ENCODE measurements at regions not wholly inside any gene's neighbourhood (a gene's known extent, or its start where the extent isn't known, plus 50 kb on each side); places are given as distances from the start of the nearest gene placed in this dataset.
"Not testable (repeated sequence)": the region's sequence is repeated elsewhere in the genome, so short reads cannot be mapped to it uniquely, and the experiment has no call there.

DNA sequence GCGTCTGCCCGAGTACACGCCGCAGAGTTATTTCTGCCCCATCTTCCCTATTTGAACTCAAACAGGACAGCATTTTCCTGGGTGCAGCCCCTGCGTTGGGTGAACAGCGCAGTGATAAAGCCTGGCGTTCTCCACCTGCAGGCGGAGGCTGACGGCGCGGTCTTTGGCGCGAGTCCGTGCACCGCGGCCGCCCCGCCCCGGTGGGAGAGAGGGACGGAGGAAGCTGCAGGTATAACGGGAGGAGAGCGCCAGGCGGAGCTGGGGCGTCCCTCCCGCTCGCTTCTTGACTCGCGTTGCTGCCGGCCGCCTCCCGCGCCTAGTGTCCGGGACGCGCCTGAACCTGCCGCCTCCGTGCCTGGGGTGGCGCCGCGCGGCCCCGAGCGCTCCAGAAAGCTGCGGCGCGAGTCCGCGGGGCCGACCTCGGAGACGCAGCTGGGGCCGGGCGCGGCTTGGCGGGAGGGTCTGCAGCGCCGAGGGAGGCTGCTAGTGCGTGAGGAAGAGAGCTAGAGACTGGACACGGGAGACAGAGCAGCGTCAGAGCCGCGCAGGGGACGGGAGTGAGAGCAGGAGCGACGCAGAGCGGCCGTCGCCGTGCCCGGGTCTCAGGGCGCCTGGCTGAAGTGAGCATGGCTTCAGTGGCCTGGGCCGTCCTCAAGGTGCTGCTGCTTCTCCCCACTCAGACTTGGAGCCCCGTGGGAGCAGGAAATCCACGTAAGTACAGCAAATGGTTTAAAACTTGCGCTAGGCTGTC lies 140.7 kb downstream of the SPATA31A7 start:
- H3K27me3 ChIP-seq (ENCODE audit: control insufficient read depth, insufficient read depth, low read length); H3K36me3 ChIP-seq (ENCODE audit: control insufficient read depth, low read depth, low read length); H3K9me3 ChIP-seq (ENCODE audit: control insufficient read depth, low read depth, low read length); H3K27ac ChIP-seq (ENCODE audit: low read length); H3K4me1 ChIP-seq (ENCODE audit: control insufficient read depth, low read depth, low read length); H3K9ac ChIP-seq (ENCODE audit: low read length): not testable (repeated sequence)
- H3K4me3 ChIP-seq (ENCODE audit: low read length), result peak overlapping the region; percentile 13

DNA sequence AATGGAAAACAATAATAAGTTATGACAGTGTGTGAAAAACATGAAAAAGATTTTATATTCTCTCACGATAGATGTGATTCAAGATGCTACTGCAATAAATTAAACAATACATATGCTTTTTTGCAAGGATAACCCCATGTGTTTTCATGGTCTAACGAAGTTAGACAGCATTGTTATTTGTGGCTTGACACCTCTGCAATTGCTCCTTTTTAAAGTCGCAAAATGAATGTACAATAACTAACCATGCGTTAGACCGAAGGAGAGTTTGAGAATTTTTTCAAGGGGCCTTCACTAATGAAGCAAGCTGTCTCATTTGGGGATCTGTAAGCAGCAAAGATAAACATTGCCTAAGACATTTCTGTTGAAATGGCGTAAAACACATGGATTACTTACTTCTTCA lies 167.1 kb downstream of the SPATA31A7 start:
- not testable (repeated sequence) for H3K4me1 ChIP-seq (ENCODE audit: control insufficient read depth, low read depth, low read length); H3K27ac ChIP-seq (ENCODE audit: low read length); H3K4me3 ChIP-seq (ENCODE audit: low read length); H3K9me3 ChIP-seq (ENCODE audit: control insufficient read depth, low read depth, low read length); H3K9ac ChIP-seq (ENCODE audit: low read length); H3K36me3 ChIP-seq (ENCODE audit: control insufficient read depth, low read depth, low read length); H3K27me3 ChIP-seq (ENCODE audit: control insufficient read depth, insufficient read depth, low read length)

DNA sequence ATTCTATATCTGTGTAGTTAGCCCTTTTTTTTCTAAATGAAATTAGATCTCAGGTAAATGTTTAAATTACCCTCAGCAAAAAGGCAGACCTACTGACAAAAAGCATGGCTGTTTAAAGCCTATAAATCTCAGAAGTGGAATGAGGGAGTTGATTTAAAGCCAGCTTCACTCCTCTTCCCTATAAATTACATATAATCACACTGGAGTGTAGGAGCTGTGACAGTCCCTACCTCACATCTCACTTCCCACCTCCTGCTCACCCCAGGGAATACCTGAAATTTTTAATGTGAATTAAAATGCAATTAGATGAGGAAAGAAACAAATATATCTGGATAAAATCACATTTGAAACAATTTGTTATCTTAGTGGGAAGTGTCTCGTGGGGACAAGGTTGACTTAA lies 184.6 kb downstream of the SPATA31A7 start:
- not testable (repeated sequence) for H3K4me1 ChIP-seq (ENCODE audit: control insufficient read depth, low read depth, low read length); H3K9me3 ChIP-seq (ENCODE audit: control insufficient read depth, low read depth, low read length); H3K27ac ChIP-seq (ENCODE audit: low read length); H3K27me3 ChIP-seq (ENCODE audit: control insufficient read depth, insufficient read depth, low read length); H3K9ac ChIP-seq (ENCODE audit: low read length); H3K4me3 ChIP-seq (ENCODE audit: low read length); H3K36me3 ChIP-seq (ENCODE audit: control insufficient read depth, low read depth, low read length)

DNA sequence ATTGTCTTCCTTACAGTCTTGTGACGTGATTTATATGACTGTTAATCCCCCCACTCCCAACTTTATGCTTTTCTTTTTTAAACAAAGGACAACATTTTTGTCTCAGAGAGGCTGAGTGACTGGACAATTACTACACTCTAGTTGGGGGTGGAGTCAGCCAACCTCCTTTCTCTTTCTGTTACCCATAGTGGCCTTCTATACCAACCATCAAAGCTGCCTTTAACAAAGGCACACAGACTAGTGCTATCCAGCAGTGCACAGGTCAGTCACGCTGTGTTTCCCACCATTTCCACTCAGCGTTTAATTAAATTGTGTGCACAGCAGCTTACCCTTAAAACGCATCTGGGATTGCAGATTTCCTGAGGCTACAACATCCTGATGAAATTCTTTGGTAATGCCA lies 186.3 kb downstream of the SPATA31A7 start:
- not testable (repeated sequence) for H3K9me3 ChIP-seq (ENCODE audit: control insufficient read depth, low read depth, low read length); H3K4me1 ChIP-seq (ENCODE audit: control insufficient read depth, low read depth, low read length); H3K36me3 ChIP-seq (ENCODE audit: control insufficient read depth, low read depth, low read length); H3K27ac ChIP-seq (ENCODE audit: low read length); H3K4me3 ChIP-seq (ENCODE audit: low read length); H3K9ac ChIP-seq (ENCODE audit: low read length); H3K27me3 ChIP-seq (ENCODE audit: control insufficient read depth, insufficient read depth, low read length)

DNA sequence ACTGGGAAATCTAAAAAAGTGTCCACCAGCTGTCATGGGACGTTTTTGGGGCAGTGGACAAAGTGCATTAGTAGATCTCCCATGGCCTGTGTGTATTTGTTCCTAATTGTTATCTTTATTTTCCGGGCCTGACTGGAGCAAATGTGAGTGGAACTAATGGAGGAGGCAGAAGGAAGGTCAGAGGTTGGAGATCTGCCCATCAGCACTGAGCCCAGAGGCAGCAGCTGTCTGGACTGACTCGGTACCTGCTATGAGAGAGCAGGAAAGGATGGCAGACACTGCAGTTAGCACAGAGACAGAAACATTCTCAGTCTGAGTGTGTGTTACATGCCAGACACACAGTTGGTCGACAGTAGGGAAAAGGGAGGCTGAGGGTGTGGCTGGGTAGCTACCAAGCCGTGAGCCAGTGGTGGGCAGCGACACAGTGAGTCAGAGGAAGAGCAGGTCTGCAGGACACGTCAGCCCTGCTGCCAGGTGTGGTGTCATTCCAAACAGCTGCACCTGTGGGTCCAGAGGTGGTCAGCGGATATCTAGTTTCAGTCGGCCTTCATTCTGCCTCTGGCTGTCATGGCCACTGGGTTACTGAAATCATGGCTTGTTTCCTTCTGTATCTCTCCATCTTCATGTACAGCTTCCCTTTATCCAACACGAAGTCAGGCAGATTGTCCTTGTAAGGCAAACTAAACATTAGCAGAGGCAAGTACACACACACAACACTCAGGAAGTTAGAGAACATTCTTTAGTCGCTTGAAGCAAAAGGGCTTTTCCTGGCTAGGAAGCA lies 196.4 kb downstream of the SPATA31A7 start:
- not testable (repeated sequence) for H3K9ac ChIP-seq (ENCODE audit: low read length); H3K36me3 ChIP-seq (ENCODE audit: control insufficient read depth, low read depth, low read length); H3K4me1 ChIP-seq (ENCODE audit: control insufficient read depth, low read depth, low read length); H3K4me3 ChIP-seq (ENCODE audit: low read length); H3K27ac ChIP-seq (ENCODE audit: low read length); H3K9me3 ChIP-seq (ENCODE audit: control insufficient read depth, low read depth, low read length); H3K27me3 ChIP-seq (ENCODE audit: control insufficient read depth, insufficient read depth, low read length)

DNA sequence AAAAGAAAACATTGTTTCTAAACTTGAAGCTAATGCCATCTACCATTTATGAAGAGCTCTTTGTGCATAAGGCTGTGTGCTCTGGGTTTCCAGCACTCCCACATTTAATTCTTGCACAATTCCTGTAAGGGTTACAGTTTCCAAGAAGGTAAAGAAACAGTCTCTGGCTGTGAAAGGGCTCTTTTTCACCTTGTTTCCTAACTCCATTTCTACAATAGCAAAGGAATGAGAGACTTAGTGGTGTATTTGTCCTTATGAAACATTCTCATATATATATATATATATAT lies 196.9 kb downstream of the SPATA31A7 start:
- H3K27ac ChIP-seq (ENCODE audit: low read length); H3K9me3 ChIP-seq (ENCODE audit: control insufficient read depth, low read depth, low read length); H3K4me3 ChIP-seq (ENCODE audit: low read length); H3K27me3 ChIP-seq (ENCODE audit: control insufficient read depth, insufficient read depth, low read length); H3K9ac ChIP-seq (ENCODE audit: low read length); H3K36me3 ChIP-seq (ENCODE audit: control insufficient read depth, low read depth, low read length); H3K4me1 ChIP-seq (ENCODE audit: control insufficient read depth, low read depth, low read length): not testable (repeated sequence)

DNA sequence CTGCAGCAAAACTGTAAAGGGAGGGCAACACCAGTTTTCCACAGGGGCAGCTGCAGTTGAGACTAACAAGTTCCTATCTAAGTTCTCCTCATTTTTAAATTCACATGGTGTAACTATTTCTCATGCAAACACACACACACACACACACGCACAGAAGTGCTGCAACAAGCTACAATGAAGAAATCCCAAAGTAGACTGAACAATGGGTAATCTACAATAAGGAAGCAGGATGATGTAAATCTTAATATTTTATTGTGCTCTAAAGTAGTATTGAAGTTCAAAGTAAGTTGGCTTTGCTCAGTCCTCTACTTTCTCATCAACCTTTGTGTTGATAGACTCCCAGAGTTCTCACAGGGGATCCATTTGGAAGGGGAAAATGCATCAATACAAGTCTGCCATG lies 212.9 kb downstream of the SPATA31A7 start:
- not testable (repeated sequence) for H3K27me3 ChIP-seq (ENCODE audit: control insufficient read depth, insufficient read depth, low read length); H3K4me3 ChIP-seq (ENCODE audit: low read length); H3K27ac ChIP-seq (ENCODE audit: low read length); H3K4me1 ChIP-seq (ENCODE audit: control insufficient read depth, low read depth, low read length); H3K9me3 ChIP-seq (ENCODE audit: control insufficient read depth, low read depth, low read length); H3K9ac ChIP-seq (ENCODE audit: low read length); H3K36me3 ChIP-seq (ENCODE audit: control insufficient read depth, low read depth, low read length)

DNA sequence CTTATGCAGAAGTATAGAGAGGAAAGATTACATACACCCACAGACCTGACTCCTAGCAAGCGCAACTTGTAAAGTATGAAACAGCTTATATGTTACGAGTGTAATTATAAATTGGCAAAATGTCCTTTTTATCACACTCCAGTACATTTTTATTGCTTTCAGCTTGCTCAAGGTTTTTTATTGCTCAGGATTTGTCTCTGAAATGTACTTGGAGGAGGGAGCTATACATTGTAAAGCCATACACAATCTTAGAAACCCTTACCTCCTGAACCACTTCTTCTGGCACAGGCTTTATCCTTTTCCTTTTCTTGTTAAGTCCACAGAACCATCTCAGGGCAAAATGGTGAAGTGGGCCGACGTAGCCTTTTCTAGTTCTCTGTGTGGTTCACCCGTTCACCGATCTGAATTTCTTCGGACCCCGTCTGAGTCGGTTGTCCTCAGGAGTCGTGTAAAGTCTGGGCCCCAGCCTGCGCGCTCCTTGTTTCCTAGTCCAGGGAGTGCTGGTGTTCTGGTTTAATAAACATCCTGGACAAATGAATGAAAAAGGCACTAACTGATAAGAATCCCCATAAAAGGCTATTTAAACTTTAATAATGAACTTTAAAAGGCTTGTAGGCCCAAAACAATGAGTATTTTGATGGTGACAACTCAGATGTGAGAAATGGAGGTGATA lies 222.2 kb downstream of the SPATA31A7 start:
- not testable (repeated sequence) for H3K36me3 ChIP-seq (ENCODE audit: control insufficient read depth, low read depth, low read length); H3K4me3 ChIP-seq (ENCODE audit: low read length); H3K4me1 ChIP-seq (ENCODE audit: control insufficient read depth, low read depth, low read length); H3K9me3 ChIP-seq (ENCODE audit: control insufficient read depth, low read depth, low read length); H3K27me3 ChIP-seq (ENCODE audit: control insufficient read depth, insufficient read depth, low read length); H3K9ac ChIP-seq (ENCODE audit: low read length); H3K27ac ChIP-seq (ENCODE audit: low read length)

DNA sequence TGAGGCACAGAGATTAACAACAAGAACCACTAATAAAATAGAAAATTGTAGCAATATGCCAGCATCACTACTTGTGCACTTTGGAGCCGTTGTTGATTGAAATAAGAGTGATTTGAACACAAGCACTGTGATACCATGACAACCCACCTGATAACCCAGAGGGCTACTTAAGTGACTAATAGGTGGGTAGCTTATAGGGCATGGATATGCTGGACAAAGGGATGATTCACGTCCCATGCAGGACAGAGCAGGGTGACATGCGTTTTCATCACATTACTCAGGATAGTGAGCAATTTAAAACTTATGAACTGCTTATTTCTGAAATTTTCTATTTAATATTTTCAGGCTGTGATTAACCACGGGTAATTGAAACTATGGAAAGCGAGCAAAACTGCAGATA lies 222.9 kb downstream of the SPATA31A7 start:
- H3K9me3 ChIP-seq (ENCODE audit: control insufficient read depth, low read depth, low read length); H3K4me1 ChIP-seq (ENCODE audit: control insufficient read depth, low read depth, low read length); H3K36me3 ChIP-seq (ENCODE audit: control insufficient read depth, low read depth, low read length); H3K9ac ChIP-seq (ENCODE audit: low read length); H3K27ac ChIP-seq (ENCODE audit: low read length); H3K4me3 ChIP-seq (ENCODE audit: low read length); H3K27me3 ChIP-seq (ENCODE audit: control insufficient read depth, insufficient read depth, low read length): not testable (repeated sequence)

DNA sequence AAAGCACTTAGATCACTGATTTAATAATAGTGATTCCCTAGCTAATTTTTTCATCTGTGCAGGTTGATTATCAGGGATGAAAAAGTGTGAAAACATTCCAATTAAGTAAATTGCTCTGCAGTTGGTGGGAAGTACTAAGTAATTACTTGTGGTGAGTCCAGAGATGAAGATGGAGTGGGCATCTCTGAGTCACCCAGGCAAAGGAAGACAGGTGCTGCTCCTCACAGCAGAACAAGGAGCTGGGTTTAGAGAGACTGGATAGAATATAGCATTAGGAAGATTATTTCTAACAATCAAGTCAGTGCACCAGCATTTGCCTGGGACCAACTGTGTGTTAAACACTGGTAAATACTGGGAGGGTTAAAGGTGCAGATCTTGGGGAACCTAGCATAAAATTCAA lies 228.3 kb downstream of the SPATA31A7 start:
- H3K27ac ChIP-seq (ENCODE audit: low read length); H3K4me3 ChIP-seq (ENCODE audit: low read length); H3K27me3 ChIP-seq (ENCODE audit: control insufficient read depth, insufficient read depth, low read length); H3K36me3 ChIP-seq (ENCODE audit: control insufficient read depth, low read depth, low read length); H3K9ac ChIP-seq (ENCODE audit: low read length); H3K9me3 ChIP-seq (ENCODE audit: control insufficient read depth, low read depth, low read length); H3K4me1 ChIP-seq (ENCODE audit: control insufficient read depth, low read depth, low read length): not testable (repeated sequence)

DNA sequence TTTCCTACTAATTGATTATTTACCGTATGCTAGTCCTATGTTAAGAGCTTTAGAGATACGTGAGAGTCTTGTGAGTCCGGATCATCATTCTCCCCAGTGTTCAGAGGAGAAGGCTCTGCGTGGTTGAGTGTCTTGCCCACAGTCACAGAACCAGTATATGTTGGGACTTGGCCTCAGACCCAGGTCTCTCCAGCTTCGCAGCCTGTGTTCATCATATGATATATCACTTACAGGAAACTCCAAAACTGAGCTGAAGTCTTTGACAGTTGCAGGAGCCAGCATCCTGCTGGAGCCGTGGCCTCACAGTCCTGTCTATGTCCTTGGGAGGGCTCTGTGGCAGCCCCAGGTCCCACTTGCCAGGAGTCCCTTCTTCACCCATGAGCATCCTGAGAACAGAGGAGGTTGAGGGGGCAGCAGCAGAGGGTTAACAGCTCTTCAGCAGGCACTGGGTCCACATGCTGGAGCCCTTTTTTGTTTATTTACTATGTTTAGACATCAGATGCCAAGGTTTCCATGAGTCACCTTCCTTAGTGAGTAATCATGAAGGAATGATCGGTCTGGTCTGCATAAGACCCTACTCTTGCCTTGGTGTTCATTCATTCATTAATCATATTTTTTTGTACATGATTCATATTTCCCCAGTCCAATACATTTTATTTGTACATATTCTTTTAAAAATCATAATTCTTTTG lies 230.6 kb downstream of the SPATA31A7 start:
- not testable (repeated sequence) for H3K27me3 ChIP-seq (ENCODE audit: control insufficient read depth, insufficient read depth, low read length); H3K36me3 ChIP-seq (ENCODE audit: control insufficient read depth, low read depth, low read length); H3K27ac ChIP-seq (ENCODE audit: low read length); H3K9me3 ChIP-seq (ENCODE audit: control insufficient read depth, low read depth, low read length); H3K4me1 ChIP-seq (ENCODE audit: control insufficient read depth, low read depth, low read length); H3K4me3 ChIP-seq (ENCODE audit: low read length); H3K9ac ChIP-seq (ENCODE audit: low read length)

Measured in iPS-18a (cell line).